ENCODE measurements at regions not wholly inside any gene's neighbourhood (a gene's known extent, or its start where the extent isn't known, plus 50 kb on each side); places are given as distances from the start of the nearest gene placed in this dataset.

GRCh38 chr13:42671502-42671901, 97.5 kb downstream of the TNFSF11 start:
- TF ChIP-seq RAD21 (IDR thresholded peaks at IDR 0.05; ENCODE audit: low read depth) (no peak), YY1 (IDR thresholded peaks at IDR 0.05; ENCODE audit: low read depth) (no peak), EP300 (IDR thresholded peaks at IDR 0.05; ENCODE audit: borderline replicate concordance) (no peak), FOXM1 (IDR thresholded peaks at IDR 0.05; ENCODE audit: borderline replicate concordance, low read depth) (no peak), NFIC (IDR thresholded peaks at IDR 0.05) (no peak)
- TF ChIP-seq, protein P1, sequence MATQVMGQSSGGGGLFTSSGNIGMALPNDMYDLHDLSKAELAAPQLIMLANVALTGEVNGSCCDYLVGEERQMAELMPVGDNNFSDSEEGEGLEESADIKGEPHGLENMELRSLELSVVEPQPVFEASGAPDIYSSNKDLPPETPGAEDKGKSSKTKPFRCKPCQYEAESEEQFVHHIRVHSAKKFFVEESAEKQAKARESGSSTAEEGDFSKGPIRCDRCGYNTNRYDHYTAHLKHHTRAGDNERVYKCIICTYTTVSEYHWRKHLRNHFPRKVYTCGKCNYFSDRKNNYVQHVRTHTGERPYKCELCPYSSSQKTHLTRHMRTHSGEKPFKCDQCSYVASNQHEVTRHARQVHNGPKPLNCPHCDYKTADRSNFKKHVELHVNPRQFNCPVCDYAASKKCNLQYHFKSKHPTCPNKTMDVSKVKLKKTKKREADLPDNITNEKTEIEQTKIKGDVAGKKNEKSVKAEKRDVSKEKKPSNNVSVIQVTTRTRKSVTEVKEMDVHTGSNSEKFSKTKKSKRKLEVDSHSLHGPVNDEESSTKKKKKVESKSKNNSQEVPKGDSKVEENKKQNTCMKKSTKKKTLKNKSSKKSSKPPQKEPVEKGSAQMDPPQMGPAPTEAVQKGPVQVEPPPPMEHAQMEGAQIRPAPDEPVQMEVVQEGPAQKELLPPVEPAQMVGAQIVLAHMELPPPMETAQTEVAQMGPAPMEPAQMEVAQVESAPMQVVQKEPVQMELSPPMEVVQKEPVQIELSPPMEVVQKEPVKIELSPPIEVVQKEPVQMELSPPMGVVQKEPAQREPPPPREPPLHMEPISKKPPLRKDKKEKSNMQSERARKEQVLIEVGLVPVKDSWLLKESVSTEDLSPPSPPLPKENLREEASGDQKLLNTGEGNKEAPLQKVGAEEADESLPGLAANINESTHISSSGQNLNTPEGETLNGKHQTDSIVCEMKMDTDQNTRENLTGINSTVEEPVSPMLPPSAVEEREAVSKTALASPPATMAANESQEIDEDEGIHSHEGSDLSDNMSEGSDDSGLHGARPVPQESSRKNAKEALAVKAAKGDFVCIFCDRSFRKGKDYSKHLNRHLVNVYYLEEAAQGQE (IDR thresholded peaks at IDR 0.05; ENCODE audit: low read depth): no peak
- TF ChIP-seq, protein P2, sequence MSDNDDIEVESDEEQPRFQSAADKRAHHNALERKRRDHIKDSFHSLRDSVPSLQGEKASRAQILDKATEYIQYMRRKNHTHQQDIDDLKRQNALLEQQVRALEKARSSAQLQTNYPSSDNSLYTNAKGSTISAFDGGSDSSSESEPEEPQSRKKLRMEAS (IDR thresholded peaks at IDR 0.05): no peak

All from Ishikawa (cell line).